HuH-7 (cell line): ENCODE measurements at regions not wholly inside any gene's neighbourhood (a gene's known extent, or its start where the extent isn't known, plus 50 kb on each side); places are given as distances from the start of the nearest gene placed in this dataset.

Experiments used
- DNase-seq: peaks from one replicate; pipeline ENCODE4 v3.0.0; 2011; ENCODE audit warnings: low spot score

GRCh38 chr15:93553167-93553935 is 464.3 kb upstream of the RGMA start:
- no peak for DNase-seq

- no peak for DNase-seq
Observed at GRCh38 chr15:93543093-93543492, 454.1 kb upstream of the RGMA start.

- DNase-seq = no peak
Observed at GRCh38 chr15:93527374-93528050, 438.5 kb upstream of the RGMA start.

- DNase-seq = no peak
Observed at GRCh38 chr15:93524432-93524831, 435.4 kb upstream of the RGMA start.

- no peak for DNase-seq
Observed at GRCh38 chr15:93523481-93523880, 434.5 kb upstream of the RGMA start.

- no peak for DNase-seq
Observed at GRCh38 chr15:93520206-93520605, 431.2 kb upstream of the RGMA start.

- no peak for DNase-seq
Observed at GRCh38 chr15:93519599-93519998, 430.6 kb upstream of the RGMA start.

GRCh38 chr15:93517176-93517575 is 428.2 kb upstream of the RGMA start:
- no peak for DNase-seq

- DNase-seq = no peak
Observed at GRCh38 chr15:93515256-93516051, 426.4 kb upstream of the RGMA start.

GRCh38 chr15:93506646-93507045 is 417.6 kb upstream of the RGMA start:
- DNase-seq = no peak

GRCh38 chr15:93505506-93505905 is 416.5 kb upstream of the RGMA start:
- no peak for DNase-seq

GRCh38 chr15:93501946-93502345 is 412.9 kb upstream of the RGMA start:
- no peak for DNase-seq

- no peak for DNase-seq
Observed at GRCh38 chr15:93500155-93500554, 411.1 kb upstream of the RGMA start.

GRCh38 chr15:93497291-93497690 is 408.3 kb upstream of the RGMA start:
- DNase-seq = no peak

- DNase-seq = no peak
Observed at GRCh38 chr15:93496888-93497287, 407.9 kb upstream of the RGMA start.

- no peak for DNase-seq
Observed at GRCh38 chr15:93495799-93496637, 407.0 kb upstream of the RGMA start.

- DNase-seq = no peak
Observed at GRCh38 chr15:93493172-93493571, 404.2 kb upstream of the RGMA start.

GRCh38 chr15:93491291-93491690 is 402.3 kb upstream of the RGMA start:
- no peak for DNase-seq

GRCh38 chr15:93488296-93488713 is 399.3 kb upstream of the RGMA start:
- DNase-seq = no peak

- no peak for DNase-seq
Observed at GRCh38 chr15:93486407-93487117, 397.6 kb upstream of the RGMA start.
